Stimulated activated naive CD8-positive, alpha-beta T cell treated with anti-CD3 and anti-CD28 coated beads, Interleukin-15, amount 100 ng/mL, for 72 hours (primary cell): ENCODE measurements at regions not wholly inside any gene's neighbourhood (a gene's known extent, or its start where the extent isn't known, plus 50 kb on each side); places are given as distances from the start of the nearest gene placed in this dataset.
"Not testable (repeated sequence)": the region's sequence is repeated elsewhere in the genome, so short reads cannot be mapped to it uniquely, and the experiment has no call there.

Source experiments
- ATAC-seq: fragments of 150-1000 bp; cut with Tn5 transposase; 2 replicates; pipeline ENCODE4 v1.10.0; 2021; ENCODE audit warnings: mild to moderate bottlenecking, moderate library complexity
- DNase-seq, 2 donors: peaks; one replicate each; pipeline ENCODE4 v3.0.0; 2021 to 2022
- H3K27ac Mint-ChIP-seq, 2 donors: one replicate each; pipeline ENCODE4 v1.8.0; 2022; ENCODE audit warnings: mild to moderate bottlenecking in 2 of 2, mixed read lengths in 2 of 2, moderate library complexity in 2 of 2
- H3K27me3 Mint-ChIP-seq: one replicate; pipeline ENCODE4 v1.8.0; 2022; ENCODE audit warnings: mixed read lengths
- H3K4me1 Mint-ChIP-seq: one replicate; pipeline ENCODE4 v1.8.0; 2022; ENCODE audit warnings: mild to moderate bottlenecking, mixed read lengths
- H3K4me3 Mint-ChIP-seq, 2 donors: one replicate each; pipeline ENCODE4 v1.8.0; 2022; ENCODE audit warnings: mild to moderate bottlenecking in 2 of 2, mixed read lengths in 2 of 2, moderate library complexity in 1 of 2
- H3K9me3 Mint-ChIP-seq, 2 donors: one replicate each; pipeline ENCODE4 v1.8.0; 2022; ENCODE audit warnings: mixed read lengths in 2 of 2

GRCh38 chr12:80000831-80001230 lies 65.9 kb upstream of the PPP1R12A start:
- Mint-ChIP-seq H3K27ac (no peak overlapping the region), H3K4me3 (no peak overlapping the region), H3K27me3 (no peaks in the 10 kb centered on the region), H3K9me3 (no peaks in the 10 kb centered on the region), H3K4me1 (no peaks in the 10 kb centered on the region)
- no peak for ATAC-seq
- no peak for DNase-seq

GRCh38 chr12:79998554-79998953 lies 63.7 kb upstream of the PPP1R12A start:
- Mint-ChIP-seq H3K4me3 (no peak overlapping the region), H3K9me3 (no peaks in the 10 kb centered on the region), H3K27ac (no peak overlapping the region), H3K27me3 (no peaks in the 10 kb centered on the region), H3K4me1 (no peaks in the 10 kb centered on the region)
- no peak for DNase-seq
- ATAC-seq: no peak

- DNase-seq (no peak), ATAC-seq (no peak)
- Mint-ChIP-seq H3K4me3 (no peak overlapping the region), H3K27ac (no peak overlapping the region), H3K9me3 (no peaks in the 10 kb centered on the region), H3K27me3 (no peaks in the 10 kb centered on the region), H3K4me1 (no peaks in the 10 kb centered on the region)
Observed at GRCh38 chr12:79997096-79997791, 62.3 kb upstream of the PPP1R12A start.

- not testable (repeated sequence) for H3K9me3 Mint-ChIP-seq, H3K27ac Mint-ChIP-seq, H3K4me3 Mint-ChIP-seq, H3K27me3 Mint-ChIP-seq, DNase-seq, ATAC-seq, H3K4me1 Mint-ChIP-seq
Observed at GRCh38 chr12:79995385-79996084, 60.6 kb upstream of the PPP1R12A start.

- DNase-seq (no peak), ATAC-seq (peak; percentile 26)
- Mint-ChIP-seq H3K9me3 (no peaks in the 10 kb centered on the region), H3K27ac (no peak overlapping the region), H3K27me3 (no peaks in the 10 kb centered on the region), H3K4me1 (no peaks in the 10 kb centered on the region), H3K4me3 (no peak overlapping the region)
Observed at GRCh38 chr12:79993106-79993862, 58.4 kb upstream of the PPP1R12A start.

GRCh38 chr12:79991586-79991985 lies 56.7 kb upstream of the PPP1R12A start:
- Mint-ChIP-seq H3K4me1 (no peaks in the 10 kb centered on the region), H3K4me3 (no peak overlapping the region), H3K27me3 (no peaks in the 10 kb centered on the region), H3K27ac (no peak overlapping the region), H3K9me3 (no peaks in the 10 kb centered on the region)
- ATAC-seq (no peak), DNase-seq (no peak)

- not testable (repeated sequence) for H3K4me3 Mint-ChIP-seq, H3K9me3 Mint-ChIP-seq, H3K27ac Mint-ChIP-seq, ATAC-seq, H3K4me1 Mint-ChIP-seq, DNase-seq, H3K27me3 Mint-ChIP-seq
Observed at GRCh38 chr12:79990509-79991338, 55.8 kb upstream of the PPP1R12A start.

GRCh38 chr12:79988368-79988767 lies 53.5 kb upstream of the PPP1R12A start:
- Mint-ChIP-seq H3K4me1 (no peaks in the 10 kb centered on the region), H3K27me3 (peaks cover 8% of the 10 kb centered on the region), H3K27ac (no peak overlapping the region), H3K9me3 (no peaks in the 10 kb centered on the region), H3K4me3 (no peak overlapping the region)
- DNase-seq (no peak), ATAC-seq (no peak)

GRCh38 chr12:79987731-79988130 lies 52.8 kb upstream of the PPP1R12A start:
- ATAC-seq: no peak
- no peaks in the 10 kb centered on the region for H3K4me1 Mint-ChIP-seq
- peaks cover 8% of the 10 kb centered on the region for H3K27me3 Mint-ChIP-seq
- no peak overlapping the region for H3K27ac Mint-ChIP-seq
- no peak overlapping the region for H3K4me3 Mint-ChIP-seq
- DNase-seq: no peak
- no peaks in the 10 kb centered on the region for H3K9me3 Mint-ChIP-seq
